Natural killer cell treated with Interleukin-12 subunit alpha and Interleukin-12 subunit beta and Interleukin-15 and Interleukin-18, amount 100 ng/mL, for 72 hours (primary cell): ENCODE measurements at regions not wholly inside any gene's neighbourhood (a gene's known extent, or its start where the extent isn't known, plus 50 kb on each side); places are given as distances from the start of the nearest gene placed in this dataset.
"Not testable (repeated sequence)": the region's sequence is repeated elsewhere in the genome, so short reads cannot be mapped to it uniquely, and the experiment has no call there.

Experiments
- ATAC-seq, 2 donors: fragments of 150-1000 bp; cut with Tn5 transposase in 1 of 2; sonication (Bioruptor Pico), chemical (Tn5 transposase) in 1 of 2; 2 replicates each; pipeline ENCODE4 v1.10.0; 2021
- DNase-seq: peaks from one replicate; pipeline ENCODE4 v3.0.0; 2022; ENCODE audit warnings: low spot score
- H3K27ac Mint-ChIP-seq, 2 donors: 1 replicate in 1 of 2; 2 replicates in 1 of 2; pipeline ENCODE4 v1.8.0; 2022; ENCODE audit warnings: mixed read lengths in 2 of 2, mild to moderate bottlenecking in 1 of 2, moderate library complexity in 1 of 2
- H3K27me3 Mint-ChIP-seq, 2 donors: 1 replicate in 1 of 2; 2 replicates in 1 of 2; pipeline ENCODE4 v1.8.0; 2022; ENCODE audit warnings: mixed read lengths in 2 of 2
- H3K36me3 Mint-ChIP-seq: one replicate; pipeline ENCODE4 v1.8.0; 2022; ENCODE audit warnings: mixed read lengths
- H3K4me1 Mint-ChIP-seq, 2 donors: 1 replicate in 1 of 2; 2 replicates in 1 of 2; pipeline ENCODE4 v1.8.0; 2022; ENCODE audit warnings: low read depth in 2 of 2, mixed read lengths in 2 of 2, mild to moderate bottlenecking in 1 of 2
- H3K4me3 Mint-ChIP-seq: one replicate; pipeline ENCODE4 v1.8.0; 2022; ENCODE audit warnings: mixed read lengths
- H3K9me3 Mint-ChIP-seq: 2 replicates; pipeline ENCODE4 v1.8.0; 2022; ENCODE audit warnings: mixed read lengths

- H3K27ac Mint-ChIP-seq, H3K27me3 Mint-ChIP-seq, H3K36me3 Mint-ChIP-seq, H3K9me3 Mint-ChIP-seq, H3K4me1 Mint-ChIP-seq, H3K4me3 Mint-ChIP-seq, ATAC-seq: not testable (repeated sequence)
- peak; percentile 73 for DNase-seq
Measured at GRCh38 chr2:89205153-89205552, 513.7 kb downstream of the RPIA start.

- not testable (repeated sequence) for H3K9me3 Mint-ChIP-seq, H3K4me3 Mint-ChIP-seq, DNase-seq, H3K36me3 Mint-ChIP-seq, H3K27me3 Mint-ChIP-seq, H3K27ac Mint-ChIP-seq, H3K4me1 Mint-ChIP-seq
- peak in 1 of 2 donors; percentile 64 for ATAC-seq
Measured at GRCh38 chr2:89208144-89208932, 516.9 kb downstream of the RPIA start.

DNA sequence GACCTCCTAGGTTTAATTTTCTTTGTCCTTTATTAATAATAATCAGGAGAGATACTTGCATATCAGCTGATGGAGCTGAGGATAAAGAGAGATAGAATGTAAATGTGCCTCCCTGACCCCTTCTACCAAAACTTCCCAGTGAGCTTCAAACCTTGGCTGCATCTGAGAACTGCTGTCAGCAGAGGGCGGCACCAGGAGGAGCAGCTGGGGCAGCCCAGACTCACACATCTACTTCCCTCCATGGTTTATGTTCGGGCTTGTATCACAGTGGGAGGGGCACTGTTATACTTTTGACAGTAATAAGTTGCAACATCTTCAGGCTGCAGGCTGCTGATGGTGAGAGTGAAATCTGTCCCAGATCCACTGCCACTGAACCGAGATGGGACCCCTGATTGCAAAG lies 521.7 kb downstream of the RPIA start:
- DNase-seq, H3K9me3 Mint-ChIP-seq, H3K36me3 Mint-ChIP-seq, H3K4me3 Mint-ChIP-seq, H3K27ac Mint-ChIP-seq, H3K4me1 Mint-ChIP-seq: not testable (repeated sequence)
- peak in 1 of 2 donors; percentile 77 for ATAC-seq
- peaks cover 10 to 11% of the 10 kb centered on the region in 2 donors for H3K27me3 Mint-ChIP-seq

DNA sequence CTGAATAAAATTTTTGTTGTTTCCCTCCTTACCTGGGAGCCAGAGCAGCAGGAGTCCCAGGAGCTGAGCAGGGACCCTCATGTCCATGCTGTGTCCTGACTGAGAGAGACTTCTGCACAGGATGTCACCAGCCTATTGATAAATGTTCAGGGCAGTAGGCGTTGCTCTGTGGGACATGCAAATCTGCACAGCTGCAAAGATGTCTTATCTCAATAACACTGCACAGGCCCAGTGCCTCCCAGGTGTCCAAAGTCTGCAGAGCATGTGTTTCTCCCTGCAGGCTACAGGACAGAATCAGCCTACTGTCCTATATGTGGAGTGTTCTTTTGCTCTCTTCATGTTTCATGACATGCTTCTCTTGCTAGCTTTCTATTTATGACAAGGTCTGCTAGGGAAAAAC lies 522.3 kb downstream of the RPIA start:
- H3K4me1 Mint-ChIP-seq, ATAC-seq, DNase-seq, H3K36me3 Mint-ChIP-seq, H3K27ac Mint-ChIP-seq, H3K4me3 Mint-ChIP-seq, H3K9me3 Mint-ChIP-seq: not testable (repeated sequence)
- peaks cover 10 to 11% of the 10 kb centered on the region in 2 donors for H3K27me3 Mint-ChIP-seq

DNA sequence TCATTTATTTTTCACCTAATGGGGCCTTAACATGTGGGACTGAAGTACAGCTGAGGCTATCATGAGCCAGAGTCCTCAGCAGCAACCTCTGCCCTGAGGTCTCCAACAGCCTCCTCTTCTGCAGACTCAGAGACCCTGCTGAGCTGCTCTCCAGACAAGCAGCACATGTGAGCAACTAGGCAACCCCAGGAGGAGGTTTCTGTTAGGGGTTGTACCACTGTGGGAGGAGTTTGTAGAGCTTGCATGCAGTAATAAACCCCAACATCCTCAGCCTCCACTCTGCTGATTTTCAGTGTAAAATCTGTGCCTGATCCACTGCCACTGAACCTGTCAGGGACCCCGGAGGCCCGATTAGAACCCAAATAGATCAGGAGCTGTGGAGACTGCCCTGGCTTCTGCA lies 530.0 kb downstream of the RPIA start:
- H3K9me3 Mint-ChIP-seq, DNase-seq, H3K27ac Mint-ChIP-seq, ATAC-seq, H3K4me3 Mint-ChIP-seq, H3K36me3 Mint-ChIP-seq, H3K27me3 Mint-ChIP-seq, H3K4me1 Mint-ChIP-seq: not testable (repeated sequence)

- not testable (repeated sequence) for H3K9me3 Mint-ChIP-seq, H3K4me1 Mint-ChIP-seq, H3K4me3 Mint-ChIP-seq, H3K27ac Mint-ChIP-seq, H3K36me3 Mint-ChIP-seq, DNase-seq, H3K27me3 Mint-ChIP-seq
- peak in 1 of 2 donors; percentile 52 for ATAC-seq
Measured at GRCh38 chr2:89222063-89222732, 530.7 kb downstream of the RPIA start.

DNA sequence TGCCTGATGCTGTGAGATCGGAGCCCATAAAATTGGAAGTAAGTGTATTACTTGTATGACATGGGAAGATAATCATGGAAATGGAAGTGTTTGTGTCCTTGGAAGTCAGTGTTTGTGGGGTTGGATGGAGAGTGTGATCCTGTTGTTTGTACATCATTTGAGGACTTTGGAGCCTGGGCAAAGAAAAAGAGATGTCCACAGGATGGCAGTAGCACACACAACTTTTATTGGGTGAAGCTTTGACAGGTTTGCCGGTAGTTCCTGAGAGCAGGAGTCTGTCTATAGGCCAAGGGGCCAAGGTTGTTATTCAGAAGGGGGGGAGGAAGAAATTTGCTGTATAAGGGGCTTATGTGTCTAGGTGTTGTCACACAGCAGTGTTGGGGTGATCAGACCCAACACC lies 533.3 kb downstream of the RPIA start:
- not testable (repeated sequence) for H3K27me3 Mint-ChIP-seq, H3K36me3 Mint-ChIP-seq, H3K9me3 Mint-ChIP-seq, DNase-seq, H3K4me3 Mint-ChIP-seq, H3K27ac Mint-ChIP-seq, ATAC-seq, H3K4me1 Mint-ChIP-seq

DNA sequence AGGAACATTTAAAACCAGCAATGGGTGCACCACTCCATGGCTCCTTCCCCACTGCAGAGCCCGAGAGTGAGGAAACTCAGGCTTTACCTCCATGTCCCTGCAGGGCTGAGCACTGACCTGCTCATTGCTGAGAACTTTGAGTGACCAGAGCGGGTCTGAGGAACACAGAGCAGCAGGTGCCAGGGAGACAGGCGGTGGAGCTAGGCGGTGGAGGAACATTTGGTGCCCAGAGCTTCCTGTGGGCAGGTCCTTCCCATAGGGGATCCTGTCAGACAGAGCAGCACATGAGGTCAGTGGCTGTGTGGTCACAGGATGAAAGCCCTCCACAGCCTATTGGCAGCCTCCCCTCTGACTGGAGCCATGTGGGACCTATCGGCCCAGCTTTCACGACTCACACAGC lies 538.5 kb downstream of the RPIA start:
- H3K9me3 Mint-ChIP-seq, DNase-seq, H3K27me3 Mint-ChIP-seq, ATAC-seq, H3K4me1 Mint-ChIP-seq, H3K4me3 Mint-ChIP-seq, H3K36me3 Mint-ChIP-seq, H3K27ac Mint-ChIP-seq: not testable (repeated sequence)

DNA sequence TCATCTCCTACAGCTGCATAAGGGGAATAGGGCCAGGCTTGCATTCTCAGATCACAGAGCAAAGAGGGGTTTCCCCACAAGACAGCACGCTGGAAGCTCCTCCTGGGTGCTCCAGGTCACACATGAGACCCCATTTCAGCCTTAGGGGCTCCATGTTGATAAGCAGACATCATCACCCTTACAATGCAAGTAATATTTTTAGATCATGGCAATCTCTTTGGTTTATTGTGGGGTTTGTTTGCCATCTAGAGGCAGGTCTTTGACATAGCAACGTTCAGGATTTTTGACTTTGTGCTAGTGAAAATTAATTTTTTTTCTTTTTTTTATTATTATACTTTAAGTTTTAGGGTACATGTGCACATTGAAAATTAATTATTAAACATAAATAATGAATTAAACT lies 539.8 kb downstream of the RPIA start:
- not testable (repeated sequence) for DNase-seq, H3K9me3 Mint-ChIP-seq, H3K27me3 Mint-ChIP-seq, H3K4me3 Mint-ChIP-seq, H3K27ac Mint-ChIP-seq, H3K36me3 Mint-ChIP-seq, ATAC-seq, H3K4me1 Mint-ChIP-seq

- not testable (repeated sequence) for H3K36me3 Mint-ChIP-seq, H3K4me3 Mint-ChIP-seq, H3K27ac Mint-ChIP-seq, H3K4me1 Mint-ChIP-seq, H3K27me3 Mint-ChIP-seq, H3K9me3 Mint-ChIP-seq, DNase-seq
- peak in 1 of 2 donors; percentile 38 for ATAC-seq
Measured at GRCh38 chr2:89233931-89234330, 542.5 kb downstream of the RPIA start.

DNA sequence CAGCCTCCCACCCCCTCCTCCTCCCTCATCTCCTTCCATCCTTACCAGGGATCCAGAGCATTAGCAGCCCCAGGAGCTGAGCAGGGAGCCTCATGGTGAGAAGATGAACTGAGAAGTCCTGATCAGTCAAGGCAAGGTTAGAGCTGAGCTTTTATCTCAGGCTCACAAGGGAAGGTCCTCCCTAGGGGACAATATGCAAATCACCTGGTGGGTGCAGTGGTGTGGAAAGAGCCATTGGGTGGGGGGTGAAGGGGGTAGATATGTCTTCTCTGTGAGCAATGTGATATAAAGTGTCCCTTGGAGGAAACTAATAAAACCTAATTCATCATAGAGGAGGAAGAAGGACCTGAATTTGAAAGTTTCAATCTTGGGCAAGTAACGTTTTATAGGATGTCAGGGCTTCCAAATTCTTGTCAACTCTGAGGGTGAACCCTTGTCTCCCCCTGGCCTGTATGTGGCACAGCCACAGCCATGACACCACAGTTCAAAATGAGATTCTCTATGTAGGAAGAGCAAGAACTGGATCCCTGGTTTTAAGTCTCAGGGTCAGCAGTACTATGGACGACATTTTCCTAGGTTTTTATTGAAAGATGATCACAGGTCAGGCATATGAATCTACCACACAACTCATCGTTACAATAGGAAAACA lies 543.5 kb downstream of the RPIA start:
- DNase-seq, H3K4me1 Mint-ChIP-seq, H3K9me3 Mint-ChIP-seq, H3K36me3 Mint-ChIP-seq, H3K27me3 Mint-ChIP-seq, ATAC-seq, H3K27ac Mint-ChIP-seq, H3K4me3 Mint-ChIP-seq: not testable (repeated sequence)

- not testable (repeated sequence) for H3K4me3 Mint-ChIP-seq, H3K27me3 Mint-ChIP-seq, H3K36me3 Mint-ChIP-seq, H3K9me3 Mint-ChIP-seq, ATAC-seq, H3K4me1 Mint-ChIP-seq, DNase-seq, H3K27ac Mint-ChIP-seq
Measured at GRCh38 chr2:89236832-89237450, 545.5 kb downstream of the RPIA start.

DNA sequence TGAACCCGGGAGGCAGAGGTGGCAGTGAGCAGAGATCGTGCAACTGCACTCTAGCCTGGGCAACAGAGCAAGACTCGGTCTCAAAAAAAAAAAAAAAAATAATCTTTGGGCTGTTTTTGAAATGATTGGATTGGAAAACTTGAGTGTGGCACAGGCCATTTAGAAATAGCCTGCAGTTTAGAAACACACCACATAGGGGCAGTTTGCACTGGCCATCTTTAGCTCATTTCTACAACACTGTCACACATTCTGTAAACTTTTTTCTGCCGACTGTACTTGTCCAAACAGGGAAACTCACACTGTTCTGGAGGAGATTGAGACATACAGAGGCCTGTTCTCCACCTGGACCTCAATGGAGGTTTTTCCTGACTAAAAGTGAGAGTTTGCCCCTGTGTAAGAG lies 546.3 kb downstream of the RPIA start:
- H3K36me3 Mint-ChIP-seq, H3K4me3 Mint-ChIP-seq, H3K27me3 Mint-ChIP-seq, ATAC-seq, H3K9me3 Mint-ChIP-seq, H3K4me1 Mint-ChIP-seq, H3K27ac Mint-ChIP-seq, DNase-seq: not testable (repeated sequence)

- not testable (repeated sequence) for H3K27me3 Mint-ChIP-seq, DNase-seq, H3K27ac Mint-ChIP-seq, H3K9me3 Mint-ChIP-seq, H3K36me3 Mint-ChIP-seq, H3K4me3 Mint-ChIP-seq, H3K4me1 Mint-ChIP-seq
- peak; percentile 53 to 60 for ATAC-seq
Measured at GRCh38 chr2:89243114-89243700, 551.7 kb downstream of the RPIA start.
